Panc1 (cell line): ENCODE measurements at regions not wholly inside any gene's neighbourhood (a gene's known extent, or its start where the extent isn't known, plus 50 kb on each side); places are given as distances from the start of the nearest gene placed in this dataset.
"Not testable (repeated sequence)": the region's sequence is repeated elsewhere in the genome, so short reads cannot be mapped to it uniquely, and the experiment has no call there.

ENCODE experiments used
- CTCF ChIP-seq: fragments of 450-650 bp; IDR thresholded peaks from 2 replicates; pipeline ENCODE4 v1.5.1; 2017; ENCODE audit warnings: mild to moderate bottlenecking
- TCF7L2 ChIP-seq: IDR thresholded peaks from 2 replicates; pipeline ENCODE4 v1.6.1; 2011; ENCODE audit warnings: mild to moderate bottlenecking, low read depth, low read length, inconsistent platforms

GRCh38 chr22:10760418-10760817 lies 4767.6 kb upstream of the OR11H1 start:
- not testable (repeated sequence) for TF ChIP-seq CTCF, TCF7L2
